DND-41 (cell line): ENCODE measurements at regions not wholly inside any gene's neighbourhood (a gene's known extent, or its start where the extent isn't known, plus 50 kb on each side); places are given as distances from the start of the nearest gene placed in this dataset.

Experiments
- CTCF ChIP-seq: IDR thresholded peaks from 2 replicates; pipeline ENCODE4 v1.5.1; 2012; ENCODE audit warnings: borderline replicate concordance, low read length, moderate library complexity, mild to moderate bottlenecking; ENCODE audit not compliant: poor library complexity, severe bottlenecking; ENCODE audit errors: extremely low read depth
- EZH2 ChIP-seq: IDR thresholded peaks from 3 replicates; pipeline ENCODE4 v1.6.1; 2012; ENCODE audit warnings: borderline replicate concordance, low read depth, mild to moderate bottlenecking, moderate library complexity, low read length, inconsistent platforms; ENCODE audit not compliant: severe bottlenecking

GRCh38 chr1:56411484-56412180 lies 167.7 kb downstream of the PLPP3 start:
- TF ChIP-seq CTCF: no peak
- no peak for TF ChIP-seq EZH2
